ENCODE measurements at regions not wholly inside any gene's neighbourhood (a gene's known extent, or its start where the extent isn't known, plus 50 kb on each side); places are given as distances from the start of the nearest gene placed in this dataset.
"Not testable (repeated sequence)": the region's sequence is repeated elsewhere in the genome, so short reads cannot be mapped to it uniquely, and the experiment has no call there.

DNA sequence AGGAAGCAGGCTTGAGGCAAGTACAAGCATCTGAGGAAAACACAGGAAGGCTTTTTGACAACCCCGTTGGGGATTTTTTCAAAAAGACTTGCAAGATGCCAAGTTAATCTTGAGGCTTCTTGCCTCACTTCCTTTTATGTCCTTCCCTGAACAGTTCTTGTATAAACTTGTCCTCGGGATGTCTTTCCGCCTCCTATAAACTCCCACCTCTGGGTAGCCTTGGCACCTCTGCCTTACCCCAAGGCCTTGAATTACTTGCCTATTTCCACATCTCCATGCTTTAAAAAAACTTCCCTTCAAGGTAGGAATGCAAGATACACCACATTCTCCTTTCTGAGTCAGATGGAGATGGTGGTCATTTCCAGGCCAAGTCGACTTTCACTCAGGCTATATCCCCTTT lies 106.4 kb upstream of the RBBP8 start:
- TF ChIP-seq, protein P1, sequence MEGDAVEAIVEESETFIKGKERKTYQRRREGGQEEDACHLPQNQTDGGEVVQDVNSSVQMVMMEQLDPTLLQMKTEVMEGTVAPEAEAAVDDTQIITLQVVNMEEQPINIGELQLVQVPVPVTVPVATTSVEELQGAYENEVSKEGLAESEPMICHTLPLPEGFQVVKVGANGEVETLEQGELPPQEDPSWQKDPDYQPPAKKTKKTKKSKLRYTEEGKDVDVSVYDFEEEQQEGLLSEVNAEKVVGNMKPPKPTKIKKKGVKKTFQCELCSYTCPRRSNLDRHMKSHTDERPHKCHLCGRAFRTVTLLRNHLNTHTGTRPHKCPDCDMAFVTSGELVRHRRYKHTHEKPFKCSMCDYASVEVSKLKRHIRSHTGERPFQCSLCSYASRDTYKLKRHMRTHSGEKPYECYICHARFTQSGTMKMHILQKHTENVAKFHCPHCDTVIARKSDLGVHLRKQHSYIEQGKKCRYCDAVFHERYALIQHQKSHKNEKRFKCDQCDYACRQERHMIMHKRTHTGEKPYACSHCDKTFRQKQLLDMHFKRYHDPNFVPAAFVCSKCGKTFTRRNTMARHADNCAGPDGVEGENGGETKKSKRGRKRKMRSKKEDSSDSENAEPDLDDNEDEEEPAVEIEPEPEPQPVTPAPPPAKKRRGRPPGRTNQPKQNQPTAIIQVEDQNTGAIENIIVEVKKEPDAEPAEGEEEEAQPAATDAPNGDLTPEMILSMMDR (IDR thresholded peaks at IDR 0.05; ENCODE audit: low read depth, low read length), result no peak
- H3K9me3 ChIP-seq (ENCODE audit: control insufficient read depth, insufficient read depth, low read length), result peaks cover 2% of the 10 kb centered on the region; the same call in 1 of the 2 replicates

DNA sequence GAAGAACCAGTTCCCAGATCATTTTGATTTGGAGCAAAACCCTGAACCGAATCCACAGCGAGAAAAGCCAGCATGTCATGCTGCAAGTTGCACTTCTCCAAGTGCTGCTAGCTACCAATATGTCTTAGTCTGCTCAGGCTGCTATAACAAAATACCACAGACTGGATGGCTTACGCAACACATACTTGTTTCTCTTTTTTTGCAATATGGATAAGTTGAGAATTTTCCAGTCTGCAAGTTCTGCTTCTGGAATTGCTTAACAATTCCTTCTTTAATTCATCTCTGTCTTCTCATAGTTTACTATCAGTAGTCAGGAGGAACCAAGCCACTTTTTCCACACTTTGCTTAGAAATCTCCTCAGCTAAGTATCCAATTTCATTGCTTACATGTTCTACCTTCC lies 105.9 kb upstream of the RBBP8 start:
- Histone ChIP-seq H3K4me3 (ENCODE audit: low read depth, low read length) (no peak overlapping the region), H3K9me3 (ENCODE audit: control insufficient read depth, insufficient read depth, low read length) (peaks cover 2% of the 10 kb centered on the region; the same call in 1 of the 2 replicates), H3K27me3 (ENCODE audit: control insufficient read depth, insufficient read depth, low read length) (no peaks in the 10 kb centered on the region), H3K27ac (ENCODE audit: low read depth, low read length) (no peak overlapping the region)
- no peak for DNase-seq (ENCODE audit: low read depth, low spot score)
- ChIA-PET POLR2A (interaction anchor here (1.3 kb wide), 1 partner anchor 106 kb away, joined by 3 read pairs; the partner anchor contains the start of gene RBBP8), CTCF (interaction anchor here (1.1 kb wide), 1 partner anchor 27 kb away, joined by 3 read pairs; no protein-coding TSS in a partner anchor)
- TF ChIP-seq, protein P1 (IDR thresholded peaks at IDR 0.05; ENCODE audit: low read depth, low read length), result no peak

More for the DNA sequence above, 106.4 kb upstream of the RBBP8 start:
- ChIA-PET POLR2A (no interaction called here), CTCF (no interaction called here)
- no peak overlapping the region for H3K4me3 ChIP-seq (ENCODE audit: low read depth, low read length)
- H3K27ac ChIP-seq (ENCODE audit: low read depth, low read length), result no peak overlapping the region
- DNase-seq (ENCODE audit: low read depth, low spot score), result no peak
- H3K27me3 ChIP-seq (ENCODE audit: control insufficient read depth, insufficient read depth, low read length), result no peaks in the 10 kb centered on the region

DNA sequence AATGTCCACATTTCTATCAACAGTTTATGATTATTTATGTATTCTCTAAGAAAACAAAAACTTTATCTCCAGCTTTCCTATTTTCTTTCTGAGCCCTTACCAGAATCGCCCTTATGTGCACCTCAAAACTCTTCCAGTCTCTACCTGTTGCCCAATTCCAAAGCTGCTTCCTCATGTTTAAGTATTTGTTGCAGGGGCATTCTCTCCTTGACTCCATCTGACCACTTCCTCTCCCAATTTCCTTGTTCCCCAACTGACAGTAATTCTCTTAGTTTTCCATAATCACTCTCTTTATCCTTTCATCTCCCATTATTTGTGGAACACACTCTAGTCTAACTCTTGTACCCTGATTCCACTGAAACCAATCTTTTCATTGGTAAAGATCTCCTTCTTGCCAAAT lies 105.4 kb upstream of the RBBP8 start:
- Histone ChIP-seq H3K27me3 (ENCODE audit: control insufficient read depth, insufficient read depth, low read length) (no peaks in the 10 kb centered on the region), H3K9me3 (ENCODE audit: control insufficient read depth, insufficient read depth, low read length) (peaks cover 2% of the 10 kb centered on the region; the same call in 1 of the 2 replicates), H3K4me3 (ENCODE audit: low read depth, low read length) (no peak overlapping the region), H3K27ac (ENCODE audit: low read depth, low read length) (no peak overlapping the region)
- DNase-seq (ENCODE audit: low read depth, low spot score), result no peak
- TF ChIP-seq, protein P1 (IDR thresholded peaks at IDR 0.05; ENCODE audit: low read depth, low read length), result no peak
- POLR2A ChIA-PET, result interaction anchor here (1.3 kb wide), 1 partner anchor 105 kb away, joined by 3 read pairs; the partner anchor contains the start of gene RBBP8
- CTCF ChIA-PET, result interaction anchor here (1.1 kb wide), 1 partner anchor 28 kb away, joined by 3 read pairs; no protein-coding TSS in a partner anchor

DNA sequence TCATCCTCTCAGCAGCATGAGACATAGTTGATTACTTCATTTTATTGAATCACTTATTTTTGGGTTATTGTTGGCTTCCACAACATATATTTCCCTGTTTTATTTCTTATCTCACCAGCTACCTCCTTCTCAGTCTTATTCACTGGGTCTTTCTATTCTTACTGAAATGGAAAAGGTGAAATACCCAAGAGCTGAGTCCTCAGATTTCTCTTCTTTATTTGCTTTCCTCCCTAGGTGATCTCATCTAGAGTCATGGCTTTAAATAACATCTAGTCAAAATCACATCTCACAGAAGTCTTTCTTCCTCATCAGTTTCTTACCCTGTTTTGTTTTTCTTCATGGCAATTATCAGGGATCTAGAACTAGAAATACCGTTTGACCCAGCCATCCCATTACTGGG lies 105.0 kb upstream of the RBBP8 start:
- POLR2A ChIA-PET, result interaction anchor here (1.3 kb wide), 1 partner anchor 105 kb away, joined by 3 read pairs; the partner anchor contains the start of gene RBBP8
- H3K27ac ChIP-seq (ENCODE audit: low read depth, low read length), result no peak overlapping the region

DNA sequence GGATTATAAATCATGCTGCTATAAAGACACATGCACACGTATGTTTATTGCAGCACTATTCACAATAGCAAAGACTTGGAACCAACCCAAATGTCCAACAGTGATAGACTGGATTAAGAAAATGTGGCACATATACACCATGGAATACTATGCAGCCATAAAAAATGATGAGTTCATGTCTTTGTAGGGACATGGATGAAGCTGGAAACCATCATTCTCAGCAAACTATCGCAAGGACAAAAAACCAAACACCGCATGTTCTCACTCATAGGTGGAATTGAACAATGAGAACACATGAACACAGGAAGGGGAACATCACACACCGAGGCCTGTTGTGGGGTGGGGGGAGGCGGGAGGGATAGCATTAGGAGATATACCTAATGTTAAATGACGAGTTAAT lies 104.5 kb upstream of the RBBP8 start:
- H3K27me3 ChIP-seq (ENCODE audit: control insufficient read depth, insufficient read depth, low read length); H3K27ac ChIP-seq (ENCODE audit: low read depth, low read length); H3K9me3 ChIP-seq (ENCODE audit: control insufficient read depth, insufficient read depth, low read length); DNase-seq (ENCODE audit: low read depth, low spot score); CTCF ChIA-PET; H3K4me3 ChIP-seq (ENCODE audit: low read depth, low read length): not testable (repeated sequence)
- POLR2A ChIA-PET, result interaction anchor here (1.3 kb wide), 1 partner anchor 104 kb away, joined by 3 read pairs; the partner anchor contains the start of gene RBBP8

More for the DNA sequence above, 105.0 kb upstream of the RBBP8 start:
- peaks cover 2% of the 10 kb centered on the region; the same call in 1 of the 2 replicates for H3K9me3 ChIP-seq (ENCODE audit: control insufficient read depth, insufficient read depth, low read length)
- no peak overlapping the region for H3K4me3 ChIP-seq (ENCODE audit: low read depth, low read length)
- DNase-seq (ENCODE audit: low read depth, low spot score), result no peak
- TF ChIP-seq, protein P1 (IDR thresholded peaks at IDR 0.05; ENCODE audit: low read depth, low read length), result no peak
- CTCF ChIA-PET, result interaction anchor here (1.1 kb wide), 1 partner anchor 28 kb away, joined by 3 read pairs; no protein-coding TSS in a partner anchor
- H3K27me3 ChIP-seq (ENCODE audit: control insufficient read depth, insufficient read depth, low read length), result no peaks in the 10 kb centered on the region

Measured in AG04450 (cell line).